ENCODE measurements at regions not wholly inside any gene's neighbourhood (a gene's known extent, or its start where the extent isn't known, plus 50 kb on each side); places are given as distances from the start of the nearest gene placed in this dataset.

- no peak for TF ChIP-seq POLR2A (IDR thresholded peaks at IDR 0.05; ENCODE audit: low read depth, low read length)
- TF ChIP-seq PAX5 (IDR thresholded peaks at IDR 0.05; ENCODE audit: insufficient read depth, low read length, severe bottlenecking), result no peak
Measured at GRCh38 chr5:159619826-159620225, 289.5 kb upstream of the IL12B start.
